H1 (cell line): ENCODE measurements at regions not wholly inside any gene's neighbourhood (a gene's known extent, or its start where the extent isn't known, plus 50 kb on each side); places are given as distances from the start of the nearest gene placed in this dataset.

Source experiments
- BCL11A ChIP-seq, 2 experiments: IDR thresholded peaks; one replicate each; pipeline ENCODE4 v1.6.1; 2011; ENCODE audit warnings: low read depth in 2 of 2, low read length in 2 of 2, mild to moderate bottlenecking in 2 of 2
- CTCF ChIP-seq, 3 experiments: IDR thresholded peaks; 1 replicate in 2 of 3; 2 replicates in 1 of 3; pipeline versions ENCODE4 v1.5.1 to v1.6.1; 2011; ENCODE audit warnings: low read length in 3 of 3, mild to moderate bottlenecking in 3 of 3, inconsistent platforms in 2 of 3, low read depth in 1 of 3, moderate library complexity in 1 of 3; ENCODE audit not compliant: insufficient read depth in 1 of 3; ENCODE audit errors: control extremely low read depth in 1 of 3
- EGR1 ChIP-seq: IDR thresholded peaks from 2 replicates; pipeline ENCODE4 v1.6.1; 2011; ENCODE audit warnings: low read depth, low read length, borderline replicate concordance
- EP300 ChIP-seq, 2 experiments: IDR thresholded peaks; 1 replicate in 1 of 2; 2 replicates in 1 of 2; pipeline ENCODE4 v1.6.1; 2011 to 2012; ENCODE audit warnings: low read depth in 2 of 2, low read length in 2 of 2, mild to moderate bottlenecking in 2 of 2, borderline replicate concordance in 1 of 2, inconsistent platforms in 1 of 2, moderate library complexity in 1 of 2
- HDAC6 ChIP-seq: IDR thresholded peaks from one replicate; pipeline ENCODE4 v1.7.1; 2012; ENCODE audit warnings: low read depth, mild to moderate bottlenecking, inconsistent platforms, low read length, moderate library complexity
- POLR2AphosphoS5 ChIP-seq: IDR thresholded peaks from 2 replicates; pipeline ENCODE4 v1.6.1; 2011; ENCODE audit warnings: low read depth, low read length
- SIRT6 ChIP-seq: IDR thresholded peaks from one replicate; pipeline ENCODE4 v1.7.1; 2012; ENCODE audit warnings: low read length, inconsistent platforms

DNA sequence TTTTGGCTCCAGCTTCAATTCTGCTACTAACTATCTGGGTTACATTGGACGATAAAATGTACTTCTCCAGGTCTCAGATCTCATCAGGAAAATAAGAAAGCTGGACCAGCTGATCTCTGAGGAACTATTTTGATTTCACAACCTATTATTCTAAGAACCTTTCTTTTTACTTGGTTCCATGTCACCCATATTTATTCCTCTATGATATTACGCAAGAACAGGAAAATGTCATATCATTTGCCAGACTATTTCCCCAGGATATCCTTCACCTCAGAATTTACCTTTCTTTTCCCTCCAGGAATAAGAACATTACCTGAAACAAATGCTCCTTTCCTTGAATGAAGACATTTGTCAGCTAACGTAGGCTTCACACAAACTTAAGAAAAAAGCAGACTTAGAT, 387.5 kb upstream of the RAG2 start:
- TF ChIP-seq HDAC6 (no peak), SIRT6 (no peak), CTCF (IDR thresholded peaks at IDR 0.05; ENCODE audit: control extremely low read depth in 1 of 3, insufficient read depth in 1 of 3, low read depth in 1 of 3, low read length in 3 of 3) (no peak), EP300 (IDR thresholded peaks at IDR 0.05; ENCODE audit: borderline replicate concordance in 1 of 2, low read depth in 2 of 2, low read length in 2 of 2) (no peak), POLR2AphosphoS5 (no peak), EGR1 (no peak), BCL11A (IDR thresholded peaks at IDR 0.05; ENCODE audit: low read depth in 2 of 2, low read length in 2 of 2) (no peak)
